C4-2B (cell line): ENCODE measurements at regions not wholly inside any gene's neighbourhood (a gene's known extent, or its start where the extent isn't known, plus 50 kb on each side); places are given as distances from the start of the nearest gene placed in this dataset.

Experiments used
- ZFX ChIP-seq: fragments of 450-650 bp; IDR thresholded peaks from 2 replicates; pipeline ENCODE4 v1.6.1; 2017
- TF ChIP-seq, protein P1 (sequence below): fragments of 450-650 bp; conservative IDR thresholded peaks from 2 replicates; pipeline ENCODE4 v1.5.1; 2017; ENCODE audit warnings: mild to moderate bottlenecking

DNA sequence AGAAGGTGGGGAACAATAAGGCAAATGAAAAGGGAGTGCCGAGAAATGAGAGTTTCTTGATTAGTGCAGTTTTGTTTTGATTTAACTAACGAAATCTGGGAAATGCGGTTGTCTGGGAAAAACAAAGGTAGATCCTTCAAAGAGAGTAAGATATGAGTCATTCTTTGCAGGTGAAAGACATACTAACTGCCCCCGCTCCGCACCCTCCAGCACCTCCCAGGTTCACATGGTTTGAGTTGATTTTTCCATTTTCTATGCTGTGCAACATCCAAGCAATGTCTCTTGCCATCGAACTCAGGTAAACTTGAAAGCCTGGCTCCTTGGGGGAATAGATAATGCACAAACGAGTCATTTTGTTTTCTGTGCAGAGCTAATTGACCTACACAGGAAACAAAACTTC lies 84.1 kb upstream of the KLF12 start:
- TF ChIP-seq, protein P1, sequence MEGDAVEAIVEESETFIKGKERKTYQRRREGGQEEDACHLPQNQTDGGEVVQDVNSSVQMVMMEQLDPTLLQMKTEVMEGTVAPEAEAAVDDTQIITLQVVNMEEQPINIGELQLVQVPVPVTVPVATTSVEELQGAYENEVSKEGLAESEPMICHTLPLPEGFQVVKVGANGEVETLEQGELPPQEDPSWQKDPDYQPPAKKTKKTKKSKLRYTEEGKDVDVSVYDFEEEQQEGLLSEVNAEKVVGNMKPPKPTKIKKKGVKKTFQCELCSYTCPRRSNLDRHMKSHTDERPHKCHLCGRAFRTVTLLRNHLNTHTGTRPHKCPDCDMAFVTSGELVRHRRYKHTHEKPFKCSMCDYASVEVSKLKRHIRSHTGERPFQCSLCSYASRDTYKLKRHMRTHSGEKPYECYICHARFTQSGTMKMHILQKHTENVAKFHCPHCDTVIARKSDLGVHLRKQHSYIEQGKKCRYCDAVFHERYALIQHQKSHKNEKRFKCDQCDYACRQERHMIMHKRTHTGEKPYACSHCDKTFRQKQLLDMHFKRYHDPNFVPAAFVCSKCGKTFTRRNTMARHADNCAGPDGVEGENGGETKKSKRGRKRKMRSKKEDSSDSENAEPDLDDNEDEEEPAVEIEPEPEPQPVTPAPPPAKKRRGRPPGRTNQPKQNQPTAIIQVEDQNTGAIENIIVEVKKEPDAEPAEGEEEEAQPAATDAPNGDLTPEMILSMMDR = no peak
- no peak for TF ChIP-seq ZFX
